GM18519 (cell line): ENCODE measurements at regions not wholly inside any gene's neighbourhood (a gene's known extent, or its start where the extent isn't known, plus 50 kb on each side); places are given as distances from the start of the nearest gene placed in this dataset.
A peak's percentile ranks its signal among the peaks of the same experiment; 100 is the strongest.

Experiments
- ATAC-seq: cut with Tn5 transposase; IDR thresholded peaks from one replicate; pipeline ENCODE4 v1.9.1; 2021; ENCODE audit warnings: mild to moderate bottlenecking, moderate library complexity; ENCODE audit not compliant: unreplicated experiment, low FRiP score

GRCh38 chr1:9419369-9420041, 119.8 kb upstream of the SLC25A33 start:
- no peak for ATAC-seq

GRCh38 chr1:9420835-9421532, 118.3 kb upstream of the SLC25A33 start:
- no peak for ATAC-seq

- ATAC-seq, result no peak
Observed at GRCh38 chr1:9421533-9421873, 117.8 kb upstream of the SLC25A33 start.

GRCh38 chr1:9422321-9422720, 116.9 kb upstream of the SLC25A33 start:
- ATAC-seq, result no peak

GRCh38 chr1:9422911-9423505, 116.3 kb upstream of the SLC25A33 start:
- ATAC-seq, result no peak

DNA sequence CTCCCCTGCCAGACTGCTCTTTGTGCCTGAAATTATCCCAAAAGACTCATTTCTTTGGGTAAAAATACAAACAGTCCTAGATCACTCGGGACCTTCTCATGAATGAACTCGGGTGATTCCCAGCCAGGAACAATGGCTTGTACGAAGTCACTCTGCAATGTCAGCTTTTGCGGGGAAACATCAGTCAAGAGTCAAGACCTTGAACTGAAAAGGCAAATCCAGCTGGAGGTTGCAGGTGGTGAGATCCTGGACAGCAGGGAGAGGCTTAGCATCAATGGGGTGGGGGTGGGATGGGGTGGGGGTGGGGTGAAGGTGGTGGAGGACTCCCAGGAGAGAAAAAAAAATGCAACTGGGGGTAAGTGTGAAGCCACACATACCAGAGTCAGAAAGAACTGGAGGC, 115.0 kb upstream of the SLC25A33 start:
- ATAC-seq, result no peak

DNA sequence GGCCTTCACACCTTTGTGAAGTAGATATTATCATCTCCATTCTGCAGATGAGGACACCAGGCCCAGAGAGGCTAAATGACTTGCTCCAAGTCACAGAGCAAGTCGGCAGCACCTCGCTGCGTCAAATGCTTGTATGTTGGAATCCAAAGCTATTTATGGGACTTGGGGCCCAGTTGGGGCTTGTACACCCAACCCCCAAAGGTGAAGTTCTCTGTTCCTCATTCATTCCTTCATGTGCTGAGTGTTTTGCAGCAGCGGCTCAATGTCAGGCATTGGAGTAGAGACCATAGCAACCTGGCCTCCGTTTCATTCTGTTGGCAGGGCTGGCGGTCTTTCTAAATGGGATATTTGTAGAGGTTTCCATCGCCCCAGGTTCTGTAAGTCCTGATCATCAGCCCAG, 113.4 kb upstream of the SLC25A33 start:
- ATAC-seq, result no peak

- peak; percentile 31 for ATAC-seq
Observed at GRCh38 chr1:9426291-9426711, 113.0 kb upstream of the SLC25A33 start.

DNA sequence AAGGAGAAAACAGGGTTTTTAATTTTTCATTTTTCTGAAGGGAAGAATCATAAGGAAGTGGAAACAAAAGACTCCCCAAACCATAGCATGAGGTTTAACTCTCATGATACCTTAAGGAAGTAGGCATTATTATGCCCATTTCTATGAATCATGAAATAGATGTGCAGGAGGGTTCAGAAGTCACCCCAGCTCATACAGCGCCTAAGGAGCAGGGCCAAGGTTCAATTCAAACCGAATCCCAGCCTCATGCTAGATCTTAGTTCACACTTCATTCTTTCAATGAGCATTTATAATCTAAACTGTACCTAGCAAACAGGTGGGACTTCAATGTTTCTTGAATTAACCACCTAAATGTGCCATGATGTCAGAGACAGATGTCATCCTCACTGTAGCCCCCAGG, 111.9 kb upstream of the SLC25A33 start:
- no peak for ATAC-seq

DNA sequence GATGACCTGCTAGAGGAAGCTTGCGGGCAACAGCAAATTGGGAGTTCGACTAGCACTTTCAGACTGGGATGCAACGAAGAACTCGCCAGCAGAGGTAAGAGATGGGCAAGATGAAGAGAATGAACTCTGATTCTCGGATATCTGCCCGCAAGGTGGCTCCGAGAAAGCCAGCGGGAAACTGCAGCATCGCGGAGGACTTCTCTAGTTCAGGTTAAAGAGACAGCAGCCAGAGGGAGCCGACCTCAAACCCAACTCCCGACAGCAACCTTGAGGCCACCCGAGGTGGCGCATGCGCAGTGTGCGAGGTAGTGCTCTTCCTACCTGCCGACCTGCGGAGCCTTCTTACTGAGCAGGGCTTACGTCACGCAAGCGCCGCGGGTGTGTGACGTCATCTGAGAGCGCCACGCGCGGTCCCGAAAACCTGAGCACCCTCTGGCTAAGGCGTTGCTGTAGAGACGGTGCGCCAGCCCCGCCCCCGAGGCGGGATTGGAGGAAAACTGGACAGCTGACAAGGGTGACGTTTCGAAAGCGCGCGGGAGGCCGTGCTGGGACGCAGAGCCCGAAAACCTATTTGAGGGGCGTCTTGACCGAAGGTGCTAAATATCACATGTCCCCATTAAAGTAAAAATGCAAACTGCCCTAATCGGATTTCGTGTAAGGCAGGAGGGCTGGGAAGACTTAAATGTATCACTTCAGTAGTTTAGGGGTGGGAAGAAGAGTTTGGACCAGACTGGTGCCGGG, 110.5 kb upstream of the SLC25A33 start:
- ATAC-seq, result peak; percentile 71

DNA sequence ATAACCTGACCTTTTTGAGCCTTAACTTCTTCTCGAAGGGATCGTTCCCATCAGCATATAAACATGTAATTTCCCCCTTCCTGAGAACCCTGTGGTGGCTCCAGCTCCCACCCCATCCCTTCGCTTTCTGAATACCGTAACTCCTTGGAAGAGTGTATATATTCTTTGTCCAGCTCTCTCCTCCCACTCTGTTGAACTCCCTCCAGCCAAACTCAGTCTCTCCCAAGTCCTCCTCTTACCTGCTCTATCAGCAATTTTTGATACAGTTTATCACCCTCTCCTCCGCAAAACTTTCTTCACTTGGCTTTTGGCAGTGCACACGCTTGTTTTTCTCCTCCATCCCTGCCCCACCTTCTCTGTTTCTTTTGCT, 109.9 kb upstream of the SLC25A33 start:
- ATAC-seq, result no peak

GRCh38 chr1:9434247-9435152, 104.8 kb upstream of the SLC25A33 start:
- ATAC-seq, result no peak

DNA sequence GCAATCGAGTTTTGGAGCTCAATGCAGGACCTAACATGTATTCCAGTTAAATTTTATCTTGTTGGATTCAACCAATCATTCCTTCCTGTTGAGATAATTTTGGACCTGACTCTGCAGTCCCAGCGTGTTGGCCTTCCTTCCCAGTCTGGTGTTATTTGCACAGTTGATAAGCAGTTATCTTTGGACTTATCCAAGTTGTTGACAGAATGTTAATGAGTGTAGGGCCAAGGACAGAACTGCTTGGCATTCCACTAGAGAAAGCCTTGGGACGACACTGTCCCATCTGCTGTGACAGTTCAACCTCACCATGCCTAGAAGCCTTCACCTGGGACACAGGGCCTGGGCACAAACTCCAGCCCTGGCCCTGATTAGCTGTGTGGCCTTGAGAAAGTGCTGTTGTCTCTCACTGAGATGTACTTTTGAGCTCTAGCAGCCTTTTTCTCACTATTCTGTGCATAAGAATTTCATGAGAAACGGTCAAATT, 104.1 kb upstream of the SLC25A33 start:
- ATAC-seq, result no peak

- no peak for ATAC-seq
Observed at GRCh38 chr1:9435854-9436640, 103.2 kb upstream of the SLC25A33 start.

- ATAC-seq, result no peak
Observed at GRCh38 chr1:9437961-9438430, 101.3 kb upstream of the SLC25A33 start.

GRCh38 chr1:9438431-9439073, 100.7 kb upstream of the SLC25A33 start:
- no peak for ATAC-seq

DNA sequence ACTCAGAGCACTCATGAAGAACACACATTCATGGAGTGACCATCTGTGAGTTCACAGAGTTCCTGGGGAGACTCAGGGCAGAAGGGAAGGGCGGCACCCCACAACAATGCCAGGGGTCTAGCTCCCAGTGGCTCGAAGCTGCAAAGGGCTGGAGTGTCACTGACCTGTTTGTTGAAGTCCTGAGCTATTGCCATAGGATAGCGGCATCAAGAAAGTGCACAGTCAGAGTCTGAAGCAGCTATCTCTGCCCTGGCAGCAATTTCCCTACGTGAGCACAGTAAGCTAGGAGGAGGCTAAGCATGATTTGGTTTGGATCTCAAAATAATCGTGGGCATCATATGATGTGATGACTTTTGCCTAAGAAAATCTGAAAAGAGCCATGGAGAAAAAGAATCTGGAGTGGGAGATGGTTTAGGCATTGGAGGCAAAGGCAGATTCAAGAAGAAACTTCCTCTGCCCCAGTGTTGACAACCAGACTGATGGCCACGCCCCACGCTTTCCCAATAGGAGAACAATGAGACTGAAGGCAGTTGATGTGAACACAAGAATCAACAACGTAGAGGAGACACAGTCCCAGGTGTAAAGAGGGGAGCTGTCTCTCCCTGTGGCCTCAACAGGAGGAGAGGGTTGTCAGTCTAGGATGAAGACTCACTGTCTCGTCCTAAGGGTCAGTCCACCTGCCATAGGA, 100.0 kb upstream of the SLC25A33 start:
- no peak for ATAC-seq

DNA sequence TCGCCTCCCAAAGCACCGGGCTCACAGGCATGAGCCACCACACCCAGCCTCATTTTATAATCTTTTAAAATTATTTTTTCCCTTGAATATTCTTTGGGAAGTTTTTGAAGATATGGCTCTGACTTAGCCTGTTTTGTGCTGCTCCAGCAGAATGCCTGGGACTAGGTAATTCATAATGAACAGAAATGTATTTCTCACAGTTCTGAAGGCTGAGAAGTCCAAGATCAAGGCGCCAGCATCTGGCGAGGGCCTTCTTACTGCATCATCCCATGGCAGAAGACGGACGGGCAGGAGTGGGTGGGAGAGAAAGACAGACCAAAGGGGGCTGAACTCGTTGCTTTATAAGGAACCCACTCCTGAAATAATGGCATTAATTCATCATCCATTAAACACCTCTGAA, 99.0 kb upstream of the SLC25A33 start:
- ATAC-seq, result no peak
